ENCODE measurements at regions not wholly inside any gene's neighbourhood (a gene's known extent, or its start where the extent isn't known, plus 50 kb on each side); places are given as distances from the start of the nearest gene placed in this dataset.

- DNase-seq = no peak
Observed at GRCh38 chr4:13316354-13316753, 167.8 kb downstream of the RAB28 start.

- no peak for DNase-seq
Observed at GRCh38 chr4:13313856-13314255, 170.3 kb downstream of the RAB28 start.

GRCh38 chr4:13312264-13312663, 171.9 kb downstream of the RAB28 start:
- no peak for DNase-seq

- DNase-seq = no peak
Observed at GRCh38 chr4:13309751-13310150, 174.4 kb downstream of the RAB28 start.

- no peak for DNase-seq
Observed at GRCh38 chr4:13306356-13306755, 177.8 kb downstream of the RAB28 start.

- DNase-seq = no peak
Observed at GRCh38 chr4:13302876-13303275, 181.3 kb downstream of the RAB28 start.

- no peak for DNase-seq
Observed at GRCh38 chr4:13299343-13299742, 184.8 kb downstream of the RAB28 start.

GRCh38 chr4:13298655-13299054, 185.5 kb downstream of the RAB28 start:
- DNase-seq = no peak

GRCh38 chr4:13296986-13297385, 187.2 kb downstream of the RAB28 start:
- DNase-seq = no peak

GRCh38 chr4:13294961-13295605, 189.1 kb downstream of the RAB28 start:
- no peak for DNase-seq

- no peak for DNase-seq
Observed at GRCh38 chr4:13292372-13292771, 191.8 kb downstream of the RAB28 start.

- DNase-seq = no peak
Observed at GRCh38 chr4:13289391-13289790, 194.7 kb downstream of the RAB28 start.

- no peak for DNase-seq
Observed at GRCh38 chr4:13285336-13285735, 198.8 kb downstream of the RAB28 start.

- DNase-seq = no peak
Observed at GRCh38 chr4:13284932-13285331, 199.2 kb downstream of the RAB28 start.

- DNase-seq = no peak
Observed at GRCh38 chr4:13276357-13276756, 207.8 kb downstream of the RAB28 start.

- no peak for DNase-seq
Observed at GRCh38 chr4:13268703-13269102, 215.4 kb downstream of the RAB28 start.

GRCh38 chr4:13268165-13268564, 216.0 kb downstream of the RAB28 start:
- DNase-seq = no peak

GRCh38 chr4:13267091-13267490, 217.0 kb downstream of the RAB28 start:
- DNase-seq = no peak

GRCh38 chr4:13266687-13267086, 217.5 kb downstream of the RAB28 start:
- no peak for DNase-seq

GRCh38 chr4:13263967-13264525, 220.1 kb downstream of the RAB28 start:
- no peak for DNase-seq

GRCh38 chr4:13262816-13263215, 221.3 kb downstream of the RAB28 start:
- DNase-seq = no peak

GRCh38 chr4:13261486-13262257, 222.5 kb downstream of the RAB28 start:
- DNase-seq = no peak

- no peak for DNase-seq
Observed at GRCh38 chr4:13260513-13260912, 223.6 kb downstream of the RAB28 start.

- no peak for DNase-seq
Observed at GRCh38 chr4:13250263-13250662, 233.9 kb downstream of the RAB28 start.
